ENCODE measurements at regions not wholly inside any gene's neighbourhood (a gene's known extent, or its start where the extent isn't known, plus 50 kb on each side); places are given as distances from the start of the nearest gene placed in this dataset.

GRCh38 chr6:27092316-27092692 is 155.2 kb upstream of the PRSS16 start:
- peaks cover 9% of the 10 kb centered on the region for H3K4me1 ChIP-seq (ENCODE audit: control insufficient read depth, insufficient read depth, low read length, poor library complexity, severe bottlenecking)
- DNase-seq = no peak
- no peak overlapping the region for H3K4me3 ChIP-seq (ENCODE audit: insufficient read depth, low read depth, low read length, poor library complexity, severe bottlenecking)
- no peaks in the 10 kb centered on the region for H3K9me3 ChIP-seq (ENCODE audit: control insufficient read depth, low read length)
- no peaks in the 10 kb centered on the region for H3K36me3 ChIP-seq (ENCODE audit: control insufficient read depth, insufficient read depth, low read length)
- H3K27me3 ChIP-seq (replicated peaks; ENCODE audit: control insufficient read depth, insufficient read depth, low read length, poor library complexity, severe bottlenecking) = peaks cover 34% of the 10 kb centered on the region
- H3K27ac ChIP-seq (ENCODE audit: insufficient read depth, low read length, poor library complexity, severe bottlenecking) = no peak overlapping the region

- no peak overlapping the region for H3K27ac ChIP-seq (ENCODE audit: insufficient read depth, low read length, poor library complexity, severe bottlenecking)
- no peaks in the 10 kb centered on the region for H3K9me3 ChIP-seq (ENCODE audit: control insufficient read depth, low read length)
- H3K36me3 ChIP-seq (ENCODE audit: control insufficient read depth, insufficient read depth, low read length) = no peaks in the 10 kb centered on the region
- no peak overlapping the region for H3K4me3 ChIP-seq (ENCODE audit: insufficient read depth, low read depth, low read length, poor library complexity, severe bottlenecking)
- peaks cover 38% of the 10 kb centered on the region for H3K27me3 ChIP-seq (replicated peaks; ENCODE audit: control insufficient read depth, insufficient read depth, low read length, poor library complexity, severe bottlenecking)
- H3K4me1 ChIP-seq (ENCODE audit: control insufficient read depth, insufficient read depth, low read length, poor library complexity, severe bottlenecking) = peaks cover 10% of the 10 kb centered on the region
- no peak for DNase-seq
These were observed 151.6 kb upstream of the PRSS16 start for GRCh38 chr6:27095914-27096313.

- Histone ChIP-seq H3K4me3 (ENCODE audit: insufficient read depth, low read depth, low read length, poor library complexity, severe bottlenecking) (peak overlapping the region; percentile 44), H3K36me3 (ENCODE audit: control insufficient read depth, insufficient read depth, low read length) (no peaks in the 10 kb centered on the region), H3K4me1 (ENCODE audit: control insufficient read depth, insufficient read depth, low read length, poor library complexity, severe bottlenecking) (peaks cover 7% of the 10 kb centered on the region), H3K9me3 (ENCODE audit: control insufficient read depth, low read length) (no peaks in the 10 kb centered on the region), H3K27me3 (replicated peaks; ENCODE audit: control insufficient read depth, insufficient read depth, low read length, poor library complexity, severe bottlenecking) (peaks cover 31% of the 10 kb centered on the region), H3K27ac (ENCODE audit: insufficient read depth, low read length, poor library complexity, severe bottlenecking) (no peak overlapping the region)
- DNase-seq = no peak
These were observed 150.5 kb upstream of the PRSS16 start for GRCh38 chr6:27096834-27097511.

- Histone ChIP-seq H3K27ac (ENCODE audit: insufficient read depth, low read length, poor library complexity, severe bottlenecking) (no peak overlapping the region), H3K9me3 (ENCODE audit: control insufficient read depth, low read length) (no peaks in the 10 kb centered on the region), H3K4me1 (ENCODE audit: control insufficient read depth, insufficient read depth, low read length, poor library complexity, severe bottlenecking) (peaks cover 7% of the 10 kb centered on the region), H3K36me3 (ENCODE audit: control insufficient read depth, insufficient read depth, low read length) (no peaks in the 10 kb centered on the region), H3K27me3 (replicated peaks; ENCODE audit: control insufficient read depth, insufficient read depth, low read length, poor library complexity, severe bottlenecking) (peaks cover 25% of the 10 kb centered on the region), H3K4me3 (ENCODE audit: insufficient read depth, low read depth, low read length, poor library complexity, severe bottlenecking) (no peak overlapping the region)
- DNase-seq = no peak
These were observed 148.5 kb upstream of the PRSS16 start for GRCh38 chr6:27098956-27099355.

GRCh38 chr6:27100921-27101320 is 146.6 kb upstream of the PRSS16 start:
- no peak for DNase-seq
- H3K27me3 ChIP-seq (replicated peaks; ENCODE audit: control insufficient read depth, insufficient read depth, low read length, poor library complexity, severe bottlenecking) = peaks cover 16% of the 10 kb centered on the region
- no peaks in the 10 kb centered on the region for H3K36me3 ChIP-seq (ENCODE audit: control insufficient read depth, insufficient read depth, low read length)
- peaks cover 7% of the 10 kb centered on the region for H3K4me1 ChIP-seq (ENCODE audit: control insufficient read depth, insufficient read depth, low read length, poor library complexity, severe bottlenecking)
- H3K9me3 ChIP-seq (ENCODE audit: control insufficient read depth, low read length) = no peaks in the 10 kb centered on the region
- no peak overlapping the region for H3K4me3 ChIP-seq (ENCODE audit: insufficient read depth, low read depth, low read length, poor library complexity, severe bottlenecking)
- no peak overlapping the region for H3K27ac ChIP-seq (ENCODE audit: insufficient read depth, low read length, poor library complexity, severe bottlenecking)

DNA sequence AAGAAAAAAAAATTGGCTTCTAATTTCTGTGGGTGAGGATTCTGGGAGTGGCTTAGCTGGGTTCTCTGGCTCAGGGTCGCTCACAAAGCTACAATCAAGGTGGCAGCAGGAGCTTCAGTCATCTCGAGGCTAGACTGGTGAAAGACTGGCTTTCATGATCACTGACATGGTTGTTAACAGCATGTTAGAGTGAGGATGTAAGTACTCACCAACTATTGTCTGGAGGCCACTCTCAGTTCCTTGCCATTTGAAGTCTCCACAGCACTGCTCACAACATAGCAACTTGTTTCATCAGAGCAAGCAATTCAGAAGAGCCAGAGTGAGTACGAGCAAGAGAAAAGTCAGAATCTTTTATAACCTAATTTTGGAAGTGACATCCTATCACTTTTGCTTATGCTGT is 145.7 kb upstream of the PRSS16 start:
- H3K4me1 ChIP-seq (ENCODE audit: control insufficient read depth, insufficient read depth, low read length, poor library complexity, severe bottlenecking) = peaks cover 5% of the 10 kb centered on the region
- H3K9me3 ChIP-seq (ENCODE audit: control insufficient read depth, low read length) = no peaks in the 10 kb centered on the region
- H3K4me3 ChIP-seq (ENCODE audit: insufficient read depth, low read depth, low read length, poor library complexity, severe bottlenecking) = no peak overlapping the region
- no peaks in the 10 kb centered on the region for H3K36me3 ChIP-seq (ENCODE audit: control insufficient read depth, insufficient read depth, low read length)
- peaks cover 9% of the 10 kb centered on the region for H3K27me3 ChIP-seq (replicated peaks; ENCODE audit: control insufficient read depth, insufficient read depth, low read length, poor library complexity, severe bottlenecking)
- DNase-seq = no peak
- no peak overlapping the region for H3K27ac ChIP-seq (ENCODE audit: insufficient read depth, low read length, poor library complexity, severe bottlenecking)

DNA sequence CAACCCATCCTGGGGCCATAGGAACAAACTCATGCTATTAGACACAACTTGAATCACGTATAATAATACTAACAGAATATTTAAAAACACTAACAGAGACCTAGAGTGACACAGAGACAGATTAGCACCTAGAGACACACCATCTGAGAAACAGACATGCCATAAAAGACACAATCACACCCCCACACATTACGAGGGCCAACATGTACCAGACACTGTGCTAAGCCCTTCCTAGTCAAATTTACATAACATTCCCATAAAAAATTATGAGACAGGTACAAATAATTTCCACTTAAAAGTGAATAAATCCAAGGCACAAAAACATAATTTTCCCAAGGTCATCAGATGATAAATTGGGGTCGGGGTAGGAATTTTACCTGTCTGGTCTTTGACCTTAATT is 141.1 kb upstream of the PRSS16 start:
- H3K27ac ChIP-seq (ENCODE audit: insufficient read depth, low read length, poor library complexity, severe bottlenecking) = no peak overlapping the region
- H3K36me3 ChIP-seq (ENCODE audit: control insufficient read depth, insufficient read depth, low read length) = no peaks in the 10 kb centered on the region
- no peaks in the 10 kb centered on the region for H3K27me3 ChIP-seq (replicated peaks; ENCODE audit: control insufficient read depth, insufficient read depth, low read length, poor library complexity, severe bottlenecking)
- no peak overlapping the region for H3K4me3 ChIP-seq (ENCODE audit: insufficient read depth, low read depth, low read length, poor library complexity, severe bottlenecking)
- H3K4me1 ChIP-seq (ENCODE audit: control insufficient read depth, insufficient read depth, low read length, poor library complexity, severe bottlenecking) = no peaks in the 10 kb centered on the region
- DNase-seq = no peak
- no peaks in the 10 kb centered on the region for H3K9me3 ChIP-seq (ENCODE audit: control insufficient read depth, low read length)

DNA sequence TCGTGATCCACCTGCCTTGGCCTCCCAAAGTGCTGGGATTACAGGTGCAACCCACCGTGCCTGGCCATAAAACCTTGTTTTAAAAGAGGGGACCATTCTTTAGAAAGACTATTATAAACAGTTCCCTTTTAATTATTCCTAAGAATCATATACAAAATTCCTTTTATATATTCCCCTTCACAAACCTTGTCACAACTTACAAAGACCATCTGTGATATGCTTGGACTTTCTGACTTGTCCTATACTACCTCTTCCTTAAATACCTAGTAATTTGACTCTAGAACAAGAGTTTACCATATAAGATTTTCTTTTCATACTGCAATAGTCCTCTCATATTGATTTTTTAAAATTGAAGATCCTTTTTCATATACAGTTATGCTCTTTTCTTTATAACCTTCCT is 135.8 kb upstream of the PRSS16 start:
- Histone ChIP-seq H3K9me3 (ENCODE audit: control insufficient read depth, low read length) (no peaks in the 10 kb centered on the region), H3K4me3 (ENCODE audit: insufficient read depth, low read depth, low read length, poor library complexity, severe bottlenecking) (no peak overlapping the region), H3K27ac (ENCODE audit: insufficient read depth, low read length, poor library complexity, severe bottlenecking) (no peak overlapping the region), H3K4me1 (ENCODE audit: control insufficient read depth, insufficient read depth, low read length, poor library complexity, severe bottlenecking) (no peaks in the 10 kb centered on the region), H3K27me3 (replicated peaks; ENCODE audit: control insufficient read depth, insufficient read depth, low read length, poor library complexity, severe bottlenecking) (no peaks in the 10 kb centered on the region), H3K36me3 (ENCODE audit: control insufficient read depth, insufficient read depth, low read length) (no peaks in the 10 kb centered on the region)
- no peak for DNase-seq

- Histone ChIP-seq H3K4me1 (ENCODE audit: control insufficient read depth, insufficient read depth, low read length, poor library complexity, severe bottlenecking) (no peaks in the 10 kb centered on the region), H3K4me3 (ENCODE audit: insufficient read depth, low read depth, low read length, poor library complexity, severe bottlenecking) (no peak overlapping the region), H3K27me3 (replicated peaks; ENCODE audit: control insufficient read depth, insufficient read depth, low read length, poor library complexity, severe bottlenecking) (no peaks in the 10 kb centered on the region), H3K9me3 (ENCODE audit: control insufficient read depth, low read length) (no peaks in the 10 kb centered on the region), H3K36me3 (ENCODE audit: control insufficient read depth, insufficient read depth, low read length) (no peaks in the 10 kb centered on the region), H3K27ac (ENCODE audit: insufficient read depth, low read length, poor library complexity, severe bottlenecking) (no peak overlapping the region)
- DNase-seq = no peak
These were observed 134.5 kb upstream of the PRSS16 start for GRCh38 chr6:27112974-27113373.

DNA sequence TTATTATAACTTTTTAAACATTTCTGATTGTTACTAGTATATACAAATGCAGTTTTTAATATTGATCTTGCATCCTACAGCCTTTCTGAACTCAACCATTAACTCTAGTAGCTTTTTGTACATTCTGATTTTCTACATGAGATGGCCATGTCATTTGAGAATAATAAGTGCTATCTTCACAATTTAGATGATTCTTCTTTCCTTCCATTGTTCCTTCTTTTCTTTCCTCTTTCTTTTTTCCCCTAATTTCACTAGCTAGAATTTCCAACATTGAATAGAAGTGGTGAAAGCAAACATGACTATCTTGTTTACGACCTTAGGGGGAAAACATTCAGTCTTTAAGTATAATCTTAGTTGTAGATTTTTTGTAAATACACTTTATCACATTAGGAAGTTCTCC is 128.2 kb upstream of the PRSS16 start:
- Histone ChIP-seq H3K27ac (ENCODE audit: insufficient read depth, low read length, poor library complexity, severe bottlenecking) (no peak overlapping the region), H3K27me3 (replicated peaks; ENCODE audit: control insufficient read depth, insufficient read depth, low read length, poor library complexity, severe bottlenecking) (no peaks in the 10 kb centered on the region), H3K36me3 (ENCODE audit: control insufficient read depth, insufficient read depth, low read length) (no peaks in the 10 kb centered on the region), H3K9me3 (ENCODE audit: control insufficient read depth, low read length) (no peaks in the 10 kb centered on the region), H3K4me3 (ENCODE audit: insufficient read depth, low read depth, low read length, poor library complexity, severe bottlenecking) (no peak overlapping the region), H3K4me1 (ENCODE audit: control insufficient read depth, insufficient read depth, low read length, poor library complexity, severe bottlenecking) (peaks cover 6% of the 10 kb centered on the region)
- no peak for DNase-seq

Data from effector memory CD4-positive, alpha-beta T cell (primary cell).